Fibroblast of pulmonary artery (primary cell): ENCODE measurements at regions not wholly inside any gene's neighbourhood (a gene's known extent, or its start where the extent isn't known, plus 50 kb on each side); places are given as distances from the start of the nearest gene placed in this dataset.
"Not testable (repeated sequence)": the region's sequence is repeated elsewhere in the genome, so short reads cannot be mapped to it uniquely, and the experiment has no call there.

Source experiments
- DNase-seq: peaks from one replicate; pipeline ENCODE4 v3.0.0-alpha.2; 2010; ENCODE audit warnings: low read depth
- H3K4me3 ChIP-seq: replicated peaks from 2 replicates; pipeline ENCODE4 v1.5.1; 2011; ENCODE audit warnings: low read depth, mild to moderate bottlenecking, control low read depth, low read length, moderate library complexity
- CTCF ChIP-seq: IDR thresholded peaks from 2 replicates; pipeline ENCODE4 v1.5.1; 2011; ENCODE audit warnings: mild to moderate bottlenecking, control low read depth, low read length, inconsistent platforms; ENCODE audit errors: missing control alignments

GRCh38 chr1:244329591-244330317, 122.0 kb downstream of the ADSS2 start:
- TF ChIP-seq CTCF: no peak
- no peak for DNase-seq
- H3K4me3 ChIP-seq: no peak overlapping the region

GRCh38 chr1:244330318-244330625, 121.4 kb downstream of the ADSS2 start:
- no peak for DNase-seq
- H3K4me3 ChIP-seq: no peak overlapping the region
- TF ChIP-seq CTCF: no peak

GRCh38 chr1:244332761-244333160, 118.9 kb downstream of the ADSS2 start:
- DNase-seq, H3K4me3 ChIP-seq: not testable (repeated sequence)

GRCh38 chr1:244334315-244334714, 117.4 kb downstream of the ADSS2 start:
- H3K4me3 ChIP-seq: not testable (repeated sequence)

GRCh38 chr1:244334842-244335241, 116.9 kb downstream of the ADSS2 start:
- DNase-seq, H3K4me3 ChIP-seq: not testable (repeated sequence)

More at GRCh38 chr1:244334315-244334714, 117.4 kb downstream of the ADSS2 start:
- not testable (repeated sequence) for DNase-seq

- TF ChIP-seq CTCF: no peak
- no peak for DNase-seq
- no peak overlapping the region for H3K4me3 ChIP-seq
Measured at GRCh38 chr1:244335456-244335855, 116.3 kb downstream of the ADSS2 start.

- TF ChIP-seq CTCF: no peak
- H3K4me3 ChIP-seq: no peak overlapping the region
- DNase-seq: no peak
Measured at GRCh38 chr1:244336232-244336899, 115.3 kb downstream of the ADSS2 start.

- H3K4me3 ChIP-seq: no peak overlapping the region
- DNase-seq: no peak
- TF ChIP-seq CTCF: no peak
Measured at GRCh38 chr1:244337839-244338238, 113.9 kb downstream of the ADSS2 start.
